Spinal cord (tissue), 9 donors: ENCODE measurements at regions not wholly inside any gene's neighbourhood (a gene's known extent, or its start where the extent isn't known, plus 50 kb on each side); places are given as distances from the start of the nearest gene placed in this dataset.

Source experiments
- DNase-seq, 6 donors: peaks; one replicate each; pipeline versions ENCODE4 v3.0.0 to v3.0.0-alpha.2; 2013 to 2015; ENCODE audit warnings: low spot score in 6 of 6, low read depth in 4 of 6
- H3K27ac ChIP-seq: one replicate; pipeline ENCODE4 v1.5.1; 2013; ENCODE audit warnings: low read depth, low read length, control low read depth
- H3K27me3 ChIP-seq: one replicate; pipeline ENCODE4 v1.6.1; 2013; ENCODE audit warnings: low read length; ENCODE audit not compliant: control insufficient read depth, insufficient read depth
- H3K36me3 ChIP-seq: one replicate; pipeline ENCODE4 v1.6.1; 2013; ENCODE audit warnings: low read length; ENCODE audit not compliant: control insufficient read depth, insufficient read depth
- H3K4me1 ChIP-seq: one replicate; pipeline ENCODE4 v1.6.1; 2013; ENCODE audit warnings: low read length; ENCODE audit not compliant: control insufficient read depth, insufficient read depth
- H3K4me3 ChIP-seq: one replicate; pipeline ENCODE4 v1.5.1; 2013; ENCODE audit warnings: low read depth, low read length, control low read depth
- H3K9me3 ChIP-seq: one replicate; pipeline ENCODE4 v1.6.1; 2013; ENCODE audit warnings: low read length; ENCODE audit not compliant: control insufficient read depth, insufficient read depth
- WGBS: methylation state at CpG from one replicate; pipeline ENCODE4 v1.1.5; 2013; ENCODE audit warnings: missing lambda C conversion rate; ENCODE audit not compliant: insufficient coverage; 5-methylcytosine and 5-hydroxymethylcytosine counted together
- donor health status: healthy.

- no peak overlapping the region for H3K4me3 ChIP-seq
- H3K9me3 ChIP-seq, result no peaks in the 10 kb centered on the region
- no peaks in the 10 kb centered on the region for H3K27me3 ChIP-seq
- no peak overlapping the region for H3K27ac ChIP-seq
- WGBS, result 94% methylated on average over 6 of the region's 9 CpGs
- H3K4me1 ChIP-seq, result no peaks in the 10 kb centered on the region
- no peak for DNase-seq
- H3K36me3 ChIP-seq, result no peaks in the 10 kb centered on the region
These were observed 121.3 kb upstream of the PHACTR1 start for GRCh38 chr6:12595161-12595811.

GRCh38 chr6:12596731-12597130 lies 119.8 kb upstream of the PHACTR1 start:
- Histone ChIP-seq H3K9me3 (no peaks in the 10 kb centered on the region), H3K27ac (no peak overlapping the region), H3K36me3 (no peaks in the 10 kb centered on the region), H3K4me1 (no peaks in the 10 kb centered on the region), H3K27me3 (no peaks in the 10 kb centered on the region), H3K4me3 (no peak overlapping the region)
- no peak for DNase-seq
- no CpG with 5 or more reads among the region's 2 CpGs for WGBS

GRCh38 chr6:12598919-12599318 lies 117.6 kb upstream of the PHACTR1 start:
- Histone ChIP-seq H3K4me3 (no peak overlapping the region), H3K9me3 (no peaks in the 10 kb centered on the region), H3K27ac (no peak overlapping the region), H3K36me3 (no peaks in the 10 kb centered on the region), H3K27me3 (no peaks in the 10 kb centered on the region), H3K4me1 (no peaks in the 10 kb centered on the region)
- no peak for DNase-seq
- 100% methylated on average over 2 of the region's 2 CpGs for WGBS

- Histone ChIP-seq H3K36me3 (no peaks in the 10 kb centered on the region), H3K4me1 (no peaks in the 10 kb centered on the region), H3K9me3 (no peaks in the 10 kb centered on the region), H3K4me3 (no peak overlapping the region), H3K27me3 (no peaks in the 10 kb centered on the region), H3K27ac (no peak overlapping the region)
- DNase-seq, result no peak
- WGBS, result 100% methylated on average over 2 of the region's 3 CpGs
These were observed 114.7 kb upstream of the PHACTR1 start for GRCh38 chr6:12601881-12602280.

GRCh38 chr6:12602342-12602741 lies 114.2 kb upstream of the PHACTR1 start:
- no peaks in the 10 kb centered on the region for H3K9me3 ChIP-seq
- H3K27me3 ChIP-seq, result no peaks in the 10 kb centered on the region
- no peaks in the 10 kb centered on the region for H3K4me1 ChIP-seq
- no peak for DNase-seq
- no peaks in the 10 kb centered on the region for H3K36me3 ChIP-seq
- H3K4me3 ChIP-seq, result no peak overlapping the region
- H3K27ac ChIP-seq, result no peak overlapping the region
- 92% methylated on average over 3 of the region's 3 CpGs for WGBS

GRCh38 chr6:12602951-12603672 lies 113.5 kb upstream of the PHACTR1 start:
- no peaks in the 10 kb centered on the region for H3K9me3 ChIP-seq
- peak; percentile 15 to 88 (median 25) for DNase-seq
- no CpG with 5 or more reads among the region's 6 CpGs for WGBS
- H3K4me1 ChIP-seq, result no peaks in the 10 kb centered on the region
- no peaks in the 10 kb centered on the region for H3K27me3 ChIP-seq
- H3K4me3 ChIP-seq, result no peak overlapping the region
- no peaks in the 10 kb centered on the region for H3K36me3 ChIP-seq
- H3K27ac ChIP-seq, result no peak overlapping the region

GRCh38 chr6:12603673-12604049 lies 112.9 kb upstream of the PHACTR1 start:
- no peak for DNase-seq
- no peaks in the 10 kb centered on the region for H3K4me1 ChIP-seq
- WGBS, result no CpG with 5 or more reads among the region's 3 CpGs
- no peak overlapping the region for H3K27ac ChIP-seq
- no peaks in the 10 kb centered on the region for H3K36me3 ChIP-seq
- no peaks in the 10 kb centered on the region for H3K27me3 ChIP-seq
- H3K4me3 ChIP-seq, result no peak overlapping the region
- no peaks in the 10 kb centered on the region for H3K9me3 ChIP-seq

GRCh38 chr6:12605888-12606345 lies 110.7 kb upstream of the PHACTR1 start:
- H3K27ac ChIP-seq, result no peak overlapping the region
- no peaks in the 10 kb centered on the region for H3K27me3 ChIP-seq
- no peaks in the 10 kb centered on the region for H3K4me1 ChIP-seq
- H3K9me3 ChIP-seq, result no peaks in the 10 kb centered on the region
- DNase-seq, result peak; percentile 22 to 91 (median 42)
- no peaks in the 10 kb centered on the region for H3K36me3 ChIP-seq
- no peak overlapping the region for H3K4me3 ChIP-seq
- WGBS, result no CpG with 5 or more reads among the region's 7 CpGs

- peak in 1 of 6 donors; percentile 8 for DNase-seq
- Histone ChIP-seq H3K9me3 (no peaks in the 10 kb centered on the region), H3K4me1 (no peaks in the 10 kb centered on the region), H3K4me3 (no peak overlapping the region), H3K27me3 (no peaks in the 10 kb centered on the region), H3K36me3 (no peaks in the 10 kb centered on the region), H3K27ac (no peak overlapping the region)
- WGBS, result 73% methylated on average over 2 of the region's 6 CpGs
These were observed 110.0 kb upstream of the PHACTR1 start for GRCh38 chr6:12606616-12607015.
